MM.1S (cell line): ENCODE measurements at regions not wholly inside any gene's neighbourhood (a gene's known extent, or its start where the extent isn't known, plus 50 kb on each side); places are given as distances from the start of the nearest gene placed in this dataset.

ENCODE experiments used
- DNase-seq: peaks from one replicate; pipeline ENCODE4 v3.0.0-alpha.2; 2015
- H2AFZ ChIP-seq: fragments of 300-600 bp; sonication (generic); 2 replicates; pipeline ENCODE4 v1.6.0; 2016; ENCODE audit warnings: antibody characterized with exemption, low read length
- H3F3A ChIP-seq: fragments of 300-600 bp; sonication (generic); 2 replicates; pipeline ENCODE4 v1.6.1; 2016; ENCODE audit warnings: mild to moderate bottlenecking, antibody characterized with exemption, low read length, moderate library complexity, mixed read lengths; ENCODE audit not compliant: insufficient read depth
- H3K27ac ChIP-seq: fragments of 300-600 bp; sonication (generic); 2 replicates; pipeline ENCODE4 v1.5.1; 2016; ENCODE audit warnings: mild to moderate bottlenecking, low read length
- H3K27me3 ChIP-seq: fragments of 300-600 bp; sonication (generic); replicated peaks from 2 replicates; pipeline ENCODE4 v1.6.0; 2016; ENCODE audit warnings: low read length; ENCODE audit not compliant: insufficient read depth
- H3K36me3 ChIP-seq: fragments of 300-600 bp; sonication (generic); replicated peaks from 2 replicates; pipeline ENCODE4 v1.6.1; 2016; ENCODE audit warnings: mild to moderate bottlenecking, low read length, mixed read lengths; ENCODE audit not compliant: insufficient read depth
- H3K4me1 ChIP-seq: fragments of 300-600 bp; sonication (generic); 2 replicates; pipeline ENCODE4 v1.6.1; 2016; ENCODE audit warnings: low read length, mixed read lengths
- H3K4me2 ChIP-seq: fragments of 300-600 bp; sonication (generic); 2 replicates; pipeline ENCODE4 v1.6.0; 2016; ENCODE audit warnings: low read depth, low read length
- H3K4me3 ChIP-seq: fragments of 300-600 bp; sonication (generic); 2 replicates; pipeline ENCODE4 v1.5.1; 2016; ENCODE audit warnings: low read length, mixed read lengths
- H3K79me2 ChIP-seq: fragments of 300-600 bp; sonication (generic); 2 replicates; pipeline ENCODE4 v1.6.1; 2016; ENCODE audit warnings: mixed run types, low read length, mixed read lengths
- H3K9ac ChIP-seq: fragments of 300-600 bp; sonication (generic); 2 replicates; pipeline ENCODE4 v1.6.1; 2016; ENCODE audit warnings: low read length, mixed read lengths
- H3K9me2 ChIP-seq: fragments of 300-600 bp; sonication (generic); replicated peaks from 2 replicates; pipeline ENCODE4 v1.6.1; 2016; ENCODE audit warnings: mild to moderate bottlenecking, low read length, mixed read lengths; ENCODE audit not compliant: insufficient read depth
- H3K9me3 ChIP-seq: fragments of 300-600 bp; sonication (generic); replicated peaks from 2 replicates; pipeline ENCODE4 v1.6.1; 2016; ENCODE audit warnings: mild to moderate bottlenecking, low read length, mixed read lengths; ENCODE audit not compliant: insufficient read depth
- H4K20me1 ChIP-seq: fragments of 300-600 bp; sonication (generic); 2 replicates; pipeline ENCODE4 v1.6.1; 2016; ENCODE audit warnings: mild to moderate bottlenecking, low read length, moderate library complexity, mixed read lengths; ENCODE audit not compliant: insufficient read depth
- EZH2 ChIP-seq: fragments of 300-600 bp; sonication (generic); optimal IDR thresholded peaks from 2 replicates; pipeline ENCODE3; 2017; ENCODE audit warnings: low read depth, mild to moderate bottlenecking, antibody characterized with exemption, low read length, mixed read lengths
- EZH2phosphoT487 ChIP-seq: fragments of 300-600 bp; sonication (generic); IDR thresholded peaks from 2 replicates; pipeline ENCODE4 v1.6.1; 2018; ENCODE audit warnings: antibody characterized with exemption, low read length
- TF ChIP-seq, protein P1 (sequence below): fragments of 300-600 bp; sonication (generic); IDR thresholded peaks from 2 replicates; pipeline ENCODE4 v1.5.1; 2016; ENCODE audit warnings: antibody characterized with exemption, low read length, mixed read lengths

DNA sequence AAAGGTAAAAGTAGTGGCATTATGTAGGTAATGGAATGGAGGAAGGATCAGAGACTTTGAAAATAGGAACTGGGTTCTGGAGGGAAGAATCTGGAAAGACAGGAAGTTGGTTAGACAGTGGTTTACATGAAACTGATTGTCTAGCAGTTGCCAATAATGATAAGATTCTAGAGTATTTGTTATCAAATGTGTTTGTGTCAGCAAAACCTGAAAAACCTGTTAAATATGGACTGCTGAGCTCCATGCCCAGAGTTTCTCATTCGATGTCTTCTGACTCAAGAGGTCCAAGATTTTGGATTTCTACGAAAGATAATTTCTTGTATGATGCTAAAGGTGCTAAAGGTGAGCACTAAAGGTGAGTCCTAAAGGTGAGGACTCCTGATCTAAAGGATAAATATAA is 515.0 kb upstream of the TUSC1 start:
- Histone ChIP-seq H4K20me1 (no peaks in the 10 kb centered on the region), H3K27me3 (no peaks in the 10 kb centered on the region), H3K27ac (no peak overlapping the region), H3F3A (no peaks in the 10 kb centered on the region), H3K9me3 (no peaks in the 10 kb centered on the region), H2AFZ (no peak overlapping the region), H3K4me3 (no peak overlapping the region), H3K4me2 (no peak overlapping the region), H3K4me1 (0 out of 2 replicates have a peak, but pooled peaks cover 5% of the 10 kb centered on the region), H3K9ac (no peak overlapping the region), H3K9me2 (no peaks in the 10 kb centered on the region), H3K36me3 (no peaks in the 10 kb centered on the region), H3K79me2 (no peaks in the 10 kb centered on the region)
- no peak for TF ChIP-seq EZH2
- TF ChIP-seq, protein P1, sequence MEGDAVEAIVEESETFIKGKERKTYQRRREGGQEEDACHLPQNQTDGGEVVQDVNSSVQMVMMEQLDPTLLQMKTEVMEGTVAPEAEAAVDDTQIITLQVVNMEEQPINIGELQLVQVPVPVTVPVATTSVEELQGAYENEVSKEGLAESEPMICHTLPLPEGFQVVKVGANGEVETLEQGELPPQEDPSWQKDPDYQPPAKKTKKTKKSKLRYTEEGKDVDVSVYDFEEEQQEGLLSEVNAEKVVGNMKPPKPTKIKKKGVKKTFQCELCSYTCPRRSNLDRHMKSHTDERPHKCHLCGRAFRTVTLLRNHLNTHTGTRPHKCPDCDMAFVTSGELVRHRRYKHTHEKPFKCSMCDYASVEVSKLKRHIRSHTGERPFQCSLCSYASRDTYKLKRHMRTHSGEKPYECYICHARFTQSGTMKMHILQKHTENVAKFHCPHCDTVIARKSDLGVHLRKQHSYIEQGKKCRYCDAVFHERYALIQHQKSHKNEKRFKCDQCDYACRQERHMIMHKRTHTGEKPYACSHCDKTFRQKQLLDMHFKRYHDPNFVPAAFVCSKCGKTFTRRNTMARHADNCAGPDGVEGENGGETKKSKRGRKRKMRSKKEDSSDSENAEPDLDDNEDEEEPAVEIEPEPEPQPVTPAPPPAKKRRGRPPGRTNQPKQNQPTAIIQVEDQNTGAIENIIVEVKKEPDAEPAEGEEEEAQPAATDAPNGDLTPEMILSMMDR, result no peak
- no peak for TF ChIP-seq EZH2phosphoT487
- DNase-seq, result no peak

DNA sequence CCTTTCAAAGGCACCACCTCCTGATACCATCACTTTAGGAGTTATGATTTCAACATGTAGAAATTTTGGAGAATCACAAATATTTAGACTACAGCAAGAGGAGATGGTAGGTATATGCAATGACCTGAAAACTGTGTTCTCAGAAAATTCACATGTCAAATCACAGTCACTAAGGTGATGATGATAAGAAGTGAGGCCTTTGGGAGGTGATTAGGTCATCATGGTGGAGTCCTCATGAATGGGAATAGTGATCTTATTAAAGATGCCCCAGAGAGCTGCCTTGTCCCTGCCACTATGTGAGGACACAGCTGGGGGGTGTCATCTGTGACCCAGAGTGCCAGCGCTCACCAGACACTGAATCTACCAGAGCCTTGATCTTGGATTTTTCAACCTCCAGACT is 513.5 kb upstream of the TUSC1 start:
- Histone ChIP-seq H3K27me3 (no peaks in the 10 kb centered on the region), H3K9ac (no peak overlapping the region), H2AFZ (no peak overlapping the region), H3K79me2 (no peaks in the 10 kb centered on the region), H3K9me3 (no peaks in the 10 kb centered on the region), H3K4me3 (no peak overlapping the region), H3K27ac (no peak overlapping the region), H3K4me1 (0 out of 2 replicates have a peak, but pooled peaks cover 5% of the 10 kb centered on the region), H4K20me1 (no peaks in the 10 kb centered on the region), H3K4me2 (no peak overlapping the region), H3K36me3 (no peaks in the 10 kb centered on the region), H3K9me2 (no peaks in the 10 kb centered on the region), H3F3A (no peaks in the 10 kb centered on the region)
- DNase-seq, result no peak
- TF ChIP-seq EZH2phosphoT487, result no peak

DNA sequence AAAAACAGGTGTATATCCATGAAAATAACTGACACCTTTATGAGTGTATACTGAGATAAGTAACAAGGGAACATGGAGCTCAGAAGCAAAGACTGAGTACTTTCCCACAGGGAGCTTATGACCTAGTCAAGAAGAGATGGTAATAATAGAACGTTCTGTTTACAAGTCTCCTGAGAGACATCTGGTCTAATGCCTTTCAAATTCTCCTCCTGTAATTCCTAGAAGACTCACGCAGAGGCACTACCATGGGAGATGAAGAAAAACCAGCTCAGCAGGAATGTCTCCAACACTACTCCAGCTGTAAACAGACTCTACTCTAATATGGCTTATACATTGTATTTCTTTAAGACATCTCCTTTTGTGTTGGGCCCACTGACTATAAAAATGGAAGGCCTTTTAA is 503.6 kb upstream of the TUSC1 start:
- Histone ChIP-seq H3K27me3 (no peaks in the 10 kb centered on the region), H3K36me3 (no peaks in the 10 kb centered on the region), H3K9me3 (no peaks in the 10 kb centered on the region), H3K4me2 (no peak overlapping the region), H3K79me2 (no peaks in the 10 kb centered on the region), H2AFZ (no peak overlapping the region), H3F3A (no peaks in the 10 kb centered on the region), H3K4me1 (no peaks in the 10 kb centered on the region), H3K9me2 (no peaks in the 10 kb centered on the region), H3K9ac (no peak overlapping the region), H4K20me1 (no peaks in the 10 kb centered on the region), H3K4me3 (no peak overlapping the region), H3K27ac (no peak overlapping the region)
- DNase-seq, result no peak
- TF ChIP-seq EZH2 (no peak), EZH2phosphoT487 (no peak)
- TF ChIP-seq, protein P1, result no peak

DNA sequence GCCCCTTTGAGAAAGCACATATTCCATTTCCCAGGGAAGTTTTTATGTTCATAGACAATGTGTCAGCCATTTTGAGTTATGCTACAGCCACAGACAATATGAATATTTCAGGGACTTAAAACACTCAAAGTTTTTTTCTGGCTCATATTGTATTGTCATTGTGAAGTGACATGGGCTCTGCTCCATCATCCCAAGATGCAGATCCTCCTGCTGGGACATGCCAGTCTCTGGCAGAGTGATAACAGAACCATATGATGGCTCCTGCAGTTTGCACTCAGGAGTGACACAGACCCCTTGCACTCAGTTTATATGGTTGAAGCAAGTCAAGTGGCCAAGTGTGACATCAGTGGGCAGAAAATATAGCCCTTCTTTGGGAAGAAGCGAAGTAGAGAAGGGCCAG is 498.4 kb upstream of the TUSC1 start:
- no peaks in the 10 kb centered on the region for H3K9me2 ChIP-seq
- no peaks in the 10 kb centered on the region for H3K27me3 ChIP-seq
- DNase-seq, result no peak
- no peak overlapping the region for H3K4me3 ChIP-seq
- no peaks in the 10 kb centered on the region for H3K9me3 ChIP-seq
- H3K27ac ChIP-seq, result no peak overlapping the region
- no peak overlapping the region for H2AFZ ChIP-seq
- H3K36me3 ChIP-seq, result no peaks in the 10 kb centered on the region
- no peaks in the 10 kb centered on the region for H3K4me1 ChIP-seq
- TF ChIP-seq EZH2phosphoT487, result no peak
- TF ChIP-seq, protein P1, result no peak
- TF ChIP-seq EZH2, result no peak
- no peaks in the 10 kb centered on the region for H4K20me1 ChIP-seq
- no peaks in the 10 kb centered on the region for H3F3A ChIP-seq
- H3K9ac ChIP-seq, result no peak overlapping the region
- H3K79me2 ChIP-seq, result no peaks in the 10 kb centered on the region
- H3K4me2 ChIP-seq, result no peak overlapping the region
